ENCODE measurements at regions not wholly inside any gene's neighbourhood (a gene's known extent, or its start where the extent isn't known, plus 50 kb on each side); places are given as distances from the start of the nearest gene placed in this dataset.
"Not testable (repeated sequence)": the region's sequence is repeated elsewhere in the genome, so short reads cannot be mapped to it uniquely, and the experiment has no call there.

DNA sequence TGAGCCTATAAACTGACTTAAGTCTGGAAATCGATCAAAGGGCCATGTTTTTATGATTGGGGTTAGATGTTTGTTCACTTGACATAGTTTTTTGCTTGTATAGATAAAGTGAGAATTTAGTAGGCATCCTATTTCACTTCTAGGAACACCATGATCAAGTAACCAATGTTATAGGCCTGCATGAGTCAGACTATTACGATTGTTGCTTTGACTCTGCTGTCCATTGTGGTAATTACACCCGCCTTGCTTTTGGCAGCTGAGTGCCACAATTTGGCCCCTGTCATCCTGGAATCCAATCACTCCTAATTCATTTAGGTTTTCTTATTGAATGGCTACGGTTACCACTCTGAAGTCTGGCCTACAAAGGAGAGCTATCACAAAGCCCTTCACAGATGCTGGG is 67.8 kb upstream of the IL33 start:
- Histone ChIP-seq H2AK5ac (ENCODE audit: low read length) (no peak overlapping the region), H3K79me1 (ENCODE audit: low read length) (no peaks in the 10 kb centered on the region), H4K8ac (ENCODE audit: low read depth, low read length) (no peak overlapping the region), H3K4me2 (ENCODE audit: low read length) (no peak overlapping the region), H3K4ac (ENCODE audit: low read depth, low read length) (no peak overlapping the region), H3K4me1 (ENCODE audit: control insufficient read depth in 1 of 2, insufficient read depth in 2 of 2, low read length in 2 of 2) (no peaks in the 10 kb centered on the region), H3K79me2 (ENCODE audit: control insufficient read depth, insufficient read depth, low read length, poor library complexity) (no peaks in the 10 kb centered on the region), H2BK120ac (ENCODE audit: insufficient read depth, low read length, poor library complexity) (no peak overlapping the region), H3K27me3 (ENCODE audit: insufficient read depth, low read length) (no peaks in the 10 kb centered on the region), H3K4me3 (ENCODE audit: low read depth, low read length) (no peak overlapping the region), H3K14ac (ENCODE audit: low read length) (no peak overlapping the region), H4K91ac (ENCODE audit: low read depth, low read length) (no peak overlapping the region), H2BK5ac (ENCODE audit: low read depth, low read length, poor library complexity) (no peak overlapping the region), H3K27ac (ENCODE audit: low read depth, low read length) (no peak overlapping the region), H4K12ac (ENCODE audit: low read depth, low read length) (no peak overlapping the region), H3K9me3 (ENCODE audit: insufficient read depth, low read depth, low read length) (no peaks in the 10 kb centered on the region), H2BK12ac (ENCODE audit: low read length) (no peak overlapping the region), H3K23ac (ENCODE audit: low read length) (no peak overlapping the region), H2AFZ (ENCODE audit: insufficient read depth, low read length, poor library complexity) (no peak overlapping the region), H3K36me3 (ENCODE audit: control insufficient read depth in 1 of 2, insufficient read depth in 2 of 2, low read length in 2 of 2) (no peaks in the 10 kb centered on the region), H3K18ac (ENCODE audit: low read length) (no peak overlapping the region), H3K9ac (ENCODE audit: low read length) (no peak overlapping the region)
- WGBS (ENCODE audit: extremely low coverage, insufficient coverage, insufficient read length): no CpG with 5 or more reads among the region's 4 CpGs
- DNase-seq: no peak

DNA sequence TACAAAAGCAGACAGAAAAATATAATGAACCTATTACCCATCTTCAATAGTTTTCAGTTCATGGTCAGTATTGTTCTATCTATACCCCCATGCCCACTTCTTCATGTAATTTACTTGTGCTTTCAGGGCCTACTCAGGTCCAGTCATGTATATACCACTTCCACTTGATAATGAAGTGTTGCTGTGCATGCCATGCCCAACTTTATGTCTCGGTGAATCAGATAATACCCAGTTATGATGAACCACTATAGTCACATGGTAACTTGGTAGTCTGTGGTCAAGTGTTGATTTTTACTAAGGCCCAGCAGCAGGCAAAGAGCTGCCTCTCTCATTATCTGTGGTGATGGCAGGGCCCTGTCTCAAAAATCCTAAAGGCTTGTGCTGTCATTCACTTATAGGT is 70.7 kb upstream of the IL33 start:
- no peak overlapping the region for H3K18ac ChIP-seq (ENCODE audit: low read length)
- no peak overlapping the region for H2BK12ac ChIP-seq (ENCODE audit: low read length)
- H3K23ac ChIP-seq (ENCODE audit: low read length): no peak overlapping the region
- H3K27me3 ChIP-seq (ENCODE audit: insufficient read depth, low read length): no peaks in the 10 kb centered on the region
- H3K4me1 ChIP-seq (ENCODE audit: control insufficient read depth in 1 of 2, insufficient read depth in 2 of 2, low read length in 2 of 2): no peaks in the 10 kb centered on the region
- H2BK120ac ChIP-seq (ENCODE audit: insufficient read depth, low read length, poor library complexity): no peak overlapping the region
- no peak overlapping the region for H3K9ac ChIP-seq (ENCODE audit: low read length)
- no peak overlapping the region for H3K27ac ChIP-seq (ENCODE audit: low read depth, low read length)
- H3K9me3 ChIP-seq (ENCODE audit: insufficient read depth, low read depth, low read length): no peaks in the 10 kb centered on the region
- H4K8ac ChIP-seq (ENCODE audit: low read depth, low read length): no peak overlapping the region
- no peak for DNase-seq
- H3K36me3 ChIP-seq (ENCODE audit: control insufficient read depth in 1 of 2, insufficient read depth in 2 of 2, low read length in 2 of 2): no peaks in the 10 kb centered on the region
- no peak overlapping the region for H2BK5ac ChIP-seq (ENCODE audit: low read depth, low read length, poor library complexity)
- no peak overlapping the region for H2AFZ ChIP-seq (ENCODE audit: insufficient read depth, low read length, poor library complexity)
- H3K4me2 ChIP-seq (ENCODE audit: low read length): no peak overlapping the region
- H4K12ac ChIP-seq (ENCODE audit: low read depth, low read length): no peak overlapping the region
- no peaks in the 10 kb centered on the region for H3K79me2 ChIP-seq (ENCODE audit: control insufficient read depth, insufficient read depth, low read length, poor library complexity)
- H2AK5ac ChIP-seq (ENCODE audit: low read length): no peak overlapping the region
- no peak overlapping the region for H3K4me3 ChIP-seq (ENCODE audit: low read depth, low read length)
- no CpG with 5 or more reads among the region's 1 CpG for WGBS (ENCODE audit: extremely low coverage, insufficient coverage, insufficient read length)
- H3K14ac ChIP-seq (ENCODE audit: low read length): no peak overlapping the region
- no peak overlapping the region for H3K4ac ChIP-seq (ENCODE audit: low read depth, low read length)
- no peaks in the 10 kb centered on the region for H3K79me1 ChIP-seq (ENCODE audit: low read length)
- H4K91ac ChIP-seq (ENCODE audit: low read depth, low read length): no peak overlapping the region

DNA sequence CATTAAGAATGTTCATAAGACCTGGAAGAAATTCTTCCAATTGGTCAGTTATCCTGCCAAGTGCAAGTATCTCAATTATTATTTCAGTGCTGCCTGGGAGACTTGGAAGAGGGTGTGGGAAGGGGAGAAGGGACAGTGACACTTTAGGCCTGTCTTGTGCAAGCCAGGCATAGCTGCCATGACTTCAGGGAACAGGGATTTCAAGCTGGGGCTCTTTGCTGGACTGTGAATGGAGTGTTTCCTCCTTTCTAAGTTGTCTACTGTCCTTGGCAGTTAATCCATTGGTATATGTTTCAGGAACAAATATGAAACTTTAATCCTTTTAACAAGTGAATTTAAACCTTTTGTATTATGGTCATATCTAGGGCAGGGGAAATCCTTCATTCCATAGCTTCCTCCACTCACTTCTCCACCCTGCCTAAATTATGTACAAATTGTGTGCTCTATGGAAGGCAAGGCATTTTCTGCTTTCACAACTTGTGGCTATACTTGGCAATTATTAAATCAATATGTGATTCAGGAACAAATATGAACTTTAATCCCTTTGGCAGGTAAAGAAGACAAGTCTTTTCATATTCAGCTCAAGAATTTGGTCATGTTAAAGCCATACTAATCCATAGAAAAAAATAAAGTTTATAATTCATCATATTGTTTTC is 72.7 kb upstream of the IL33 start:
- Histone ChIP-seq H3K79me2 (ENCODE audit: control insufficient read depth, insufficient read depth, low read length, poor library complexity) (no peaks in the 10 kb centered on the region), H2BK5ac (ENCODE audit: low read depth, low read length, poor library complexity) (no peak overlapping the region)

DNA sequence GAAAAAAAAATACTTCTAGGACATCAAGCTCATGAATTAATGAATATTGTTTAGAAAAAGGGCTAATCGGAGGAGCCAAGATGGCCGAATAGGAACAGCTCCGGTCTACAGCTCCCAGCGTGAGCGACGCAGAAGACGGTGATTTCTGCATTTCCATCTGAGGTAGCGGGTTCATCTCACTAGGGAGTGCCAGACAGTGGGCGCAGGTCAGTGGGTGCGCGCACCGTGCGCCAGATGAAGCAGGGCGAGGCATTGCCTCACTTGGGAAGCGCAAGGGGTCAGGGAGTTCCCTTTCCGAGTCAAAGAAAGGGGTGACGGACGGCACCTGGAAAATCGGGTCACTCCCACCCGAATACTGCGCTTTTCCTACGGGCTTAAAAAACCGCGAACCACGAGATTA is 79.8 kb upstream of the IL33 start:
- not testable (repeated sequence) for H3K79me1 ChIP-seq (ENCODE audit: low read length); H3K4me3 ChIP-seq (ENCODE audit: low read depth, low read length); H2AK5ac ChIP-seq (ENCODE audit: low read length); H4K91ac ChIP-seq (ENCODE audit: low read depth, low read length); H3K18ac ChIP-seq (ENCODE audit: low read length); H4K12ac ChIP-seq (ENCODE audit: low read depth, low read length); H2AFZ ChIP-seq (ENCODE audit: insufficient read depth, low read length, poor library complexity); H4K8ac ChIP-seq (ENCODE audit: low read depth, low read length); H2BK120ac ChIP-seq (ENCODE audit: insufficient read depth, low read length, poor library complexity); H3K4me2 ChIP-seq (ENCODE audit: low read length); DNase-seq; H3K4ac ChIP-seq (ENCODE audit: low read depth, low read length); H3K27ac ChIP-seq (ENCODE audit: low read depth, low read length); H3K14ac ChIP-seq (ENCODE audit: low read length); H2BK12ac ChIP-seq (ENCODE audit: low read length); H3K4me1 ChIP-seq (ENCODE audit: control insufficient read depth in 1 of 2, insufficient read depth in 2 of 2, low read length in 2 of 2); H3K9me3 ChIP-seq (ENCODE audit: insufficient read depth, low read depth, low read length); H3K79me2 ChIP-seq (ENCODE audit: control insufficient read depth, insufficient read depth, low read length, poor library complexity); H3K23ac ChIP-seq (ENCODE audit: low read length); H3K9ac ChIP-seq (ENCODE audit: low read length); H2BK5ac ChIP-seq (ENCODE audit: low read depth, low read length, poor library complexity); H3K27me3 ChIP-seq (ENCODE audit: insufficient read depth, low read length); H3K36me3 ChIP-seq (ENCODE audit: control insufficient read depth in 1 of 2, insufficient read depth in 2 of 2, low read length in 2 of 2)
- no CpG with 5 or more reads among the region's 25 CpGs for WGBS (ENCODE audit: extremely low coverage, insufficient coverage, insufficient read length)

More for the DNA sequence above, 72.7 kb upstream of the IL33 start:
- Histone ChIP-seq H3K4me3 (ENCODE audit: low read depth, low read length) (no peak overlapping the region), H2AFZ (ENCODE audit: insufficient read depth, low read length, poor library complexity) (no peak overlapping the region), H4K8ac (ENCODE audit: low read depth, low read length) (no peak overlapping the region), H4K12ac (ENCODE audit: low read depth, low read length) (no peak overlapping the region), H3K27ac (ENCODE audit: low read depth, low read length) (no peak overlapping the region), H2BK12ac (ENCODE audit: low read length) (no peak overlapping the region), H3K27me3 (ENCODE audit: insufficient read depth, low read length) (no peaks in the 10 kb centered on the region), H3K14ac (ENCODE audit: low read length) (no peak overlapping the region), H3K4me2 (ENCODE audit: low read length) (no peak overlapping the region), H2BK120ac (ENCODE audit: insufficient read depth, low read length, poor library complexity) (no peak overlapping the region), H3K36me3 (ENCODE audit: control insufficient read depth in 1 of 2, insufficient read depth in 2 of 2, low read length in 2 of 2) (no peaks in the 10 kb centered on the region), H3K9ac (ENCODE audit: low read length) (no peak overlapping the region), H3K18ac (ENCODE audit: low read length) (no peak overlapping the region), H3K4me1 (ENCODE audit: control insufficient read depth in 1 of 2, insufficient read depth in 2 of 2, low read length in 2 of 2) (no peaks in the 10 kb centered on the region), H3K4ac (ENCODE audit: low read depth, low read length) (no peak overlapping the region), H3K23ac (ENCODE audit: low read length) (no peak overlapping the region), H4K91ac (ENCODE audit: low read depth, low read length) (no peak overlapping the region), H3K9me3 (ENCODE audit: insufficient read depth, low read depth, low read length) (no peaks in the 10 kb centered on the region), H3K79me1 (ENCODE audit: low read length) (no peaks in the 10 kb centered on the region), H2AK5ac (ENCODE audit: low read length) (no peak overlapping the region)
- DNase-seq: peak in 1 of 2 donors; percentile 25

Data from trophoblast cell (in vitro differentiated cells and primary cell).